ENCODE measurements at regions not wholly inside any gene's neighbourhood (a gene's known extent, or its start where the extent isn't known, plus 50 kb on each side); places are given as distances from the start of the nearest gene placed in this dataset.

- DNase-seq (ENCODE audit: insufficient read length) (no peak), FAIRE-seq (no peak)
- TF ChIP-seq TAF1 (IDR thresholded peaks at IDR 0.05; ENCODE audit: borderline replicate concordance, low read depth, low read length) (no peak), POLR2A (IDR thresholded peaks at IDR 0.05; ENCODE audit: low read depth, low read length) (no peak), POLR2AphosphoS5 (IDR thresholded peaks at IDR 0.05; ENCODE audit: low read depth, low read length) (no peak)
Measured at GRCh38 chr3:72554689-72555088, 293.6 kb downstream of the SHQ1 start.

- TF ChIP-seq POLR2A (IDR thresholded peaks at IDR 0.05; ENCODE audit: low read depth, low read length) (no peak), POLR2AphosphoS5 (IDR thresholded peaks at IDR 0.05; ENCODE audit: low read depth, low read length) (no peak), TAF1 (IDR thresholded peaks at IDR 0.05; ENCODE audit: borderline replicate concordance, low read depth, low read length) (no peak)
- DNase-seq (ENCODE audit: insufficient read length) (no peak), FAIRE-seq (no peak)
Measured at GRCh38 chr3:72553298-72553697, 294.9 kb downstream of the SHQ1 start.

GRCh38 chr3:72550582-72551262, 297.5 kb downstream of the SHQ1 start:
- DNase-seq (ENCODE audit: insufficient read length): no peak
- TF ChIP-seq POLR2A (IDR thresholded peaks at IDR 0.05; ENCODE audit: low read depth, low read length): no peak
- no peak for TF ChIP-seq POLR2AphosphoS5 (IDR thresholded peaks at IDR 0.05; ENCODE audit: low read depth, low read length)
- no peak for TF ChIP-seq TAF1 (IDR thresholded peaks at IDR 0.05; ENCODE audit: borderline replicate concordance, low read depth, low read length)
- FAIRE-seq: peak; percentile 5

- FAIRE-seq: peak; percentile 84
- no peak for DNase-seq (ENCODE audit: insufficient read length)
- no peak for TF ChIP-seq POLR2A (IDR thresholded peaks at IDR 0.05; ENCODE audit: low read depth, low read length)
- peak; percentile 6; the same call in 1 of the 2 replicates for TF ChIP-seq TAF1 (IDR thresholded peaks at IDR 0.05; ENCODE audit: borderline replicate concordance, low read depth, low read length)
- no peak for TF ChIP-seq POLR2AphosphoS5 (IDR thresholded peaks at IDR 0.05; ENCODE audit: low read depth, low read length)
Measured at GRCh38 chr3:72549761-72550581, 298.3 kb downstream of the SHQ1 start.

- no peak for FAIRE-seq
- no peak for DNase-seq (ENCODE audit: insufficient read length)
Measured at GRCh38 chr3:72548981-72549380, 299.3 kb downstream of the SHQ1 start.

GRCh38 chr3:72548461-72548860, 299.8 kb downstream of the SHQ1 start:
- FAIRE-seq: no peak
- DNase-seq (ENCODE audit: insufficient read length): no peak
- TF ChIP-seq POLR2AphosphoS5 (IDR thresholded peaks at IDR 0.05; ENCODE audit: low read depth, low read length) (no peak), TAF1 (IDR thresholded peaks at IDR 0.05; ENCODE audit: borderline replicate concordance, low read depth, low read length) (no peak), POLR2A (IDR thresholded peaks at IDR 0.05; ENCODE audit: low read depth, low read length) (no peak)

More at GRCh38 chr3:72548981-72549380, 299.3 kb downstream of the SHQ1 start:
- no peak for TF ChIP-seq POLR2A (IDR thresholded peaks at IDR 0.05; ENCODE audit: low read depth, low read length)
- no peak for TF ChIP-seq TAF1 (IDR thresholded peaks at IDR 0.05; ENCODE audit: borderline replicate concordance, low read depth, low read length)
- TF ChIP-seq POLR2AphosphoS5 (IDR thresholded peaks at IDR 0.05; ENCODE audit: low read depth, low read length): no peak

- FAIRE-seq (no peak), DNase-seq (ENCODE audit: insufficient read length) (no peak)
- TF ChIP-seq TAF1 (IDR thresholded peaks at IDR 0.05; ENCODE audit: borderline replicate concordance, low read depth, low read length) (no peak), POLR2AphosphoS5 (IDR thresholded peaks at IDR 0.05; ENCODE audit: low read depth, low read length) (no peak), POLR2A (IDR thresholded peaks at IDR 0.05; ENCODE audit: low read depth, low read length) (no peak)
Measured at GRCh38 chr3:72547183-72547582, 301.1 kb downstream of the SHQ1 start.

GRCh38 chr3:72544239-72544638, 304.0 kb downstream of the SHQ1 start:
- DNase-seq (ENCODE audit: insufficient read length) (no peak), FAIRE-seq (no peak)
- TF ChIP-seq POLR2A (IDR thresholded peaks at IDR 0.05; ENCODE audit: low read depth, low read length) (no peak), POLR2AphosphoS5 (IDR thresholded peaks at IDR 0.05; ENCODE audit: low read depth, low read length) (no peak), TAF1 (IDR thresholded peaks at IDR 0.05; ENCODE audit: borderline replicate concordance, low read depth, low read length) (no peak)

- FAIRE-seq (no peak), DNase-seq (ENCODE audit: insufficient read length) (no peak)
- TF ChIP-seq POLR2A (IDR thresholded peaks at IDR 0.05; ENCODE audit: low read depth, low read length): no peak
- no peak for TF ChIP-seq POLR2AphosphoS5 (IDR thresholded peaks at IDR 0.05; ENCODE audit: low read depth, low read length)
- TF ChIP-seq TAF1 (IDR thresholded peaks at IDR 0.05; ENCODE audit: borderline replicate concordance, low read depth, low read length): no peak
Measured at GRCh38 chr3:72543246-72543645, 305.0 kb downstream of the SHQ1 start.

GRCh38 chr3:72542781-72543180, 305.5 kb downstream of the SHQ1 start:
- DNase-seq (ENCODE audit: insufficient read length) (no peak), FAIRE-seq (peak; percentile 30)
- TF ChIP-seq TAF1 (IDR thresholded peaks at IDR 0.05; ENCODE audit: borderline replicate concordance, low read depth, low read length) (no peak), POLR2AphosphoS5 (IDR thresholded peaks at IDR 0.05; ENCODE audit: low read depth, low read length) (no peak), POLR2A (IDR thresholded peaks at IDR 0.05; ENCODE audit: low read depth, low read length) (no peak)

GRCh38 chr3:72539856-72540255, 308.4 kb downstream of the SHQ1 start:
- FAIRE-seq (no peak), DNase-seq (ENCODE audit: insufficient read length) (no peak)
- TF ChIP-seq POLR2AphosphoS5 (IDR thresholded peaks at IDR 0.05; ENCODE audit: low read depth, low read length) (no peak), TAF1 (IDR thresholded peaks at IDR 0.05; ENCODE audit: borderline replicate concordance, low read depth, low read length) (no peak), POLR2A (IDR thresholded peaks at IDR 0.05; ENCODE audit: low read depth, low read length) (no peak)
